Caco-2 (cell line): ENCODE measurements at regions not wholly inside any gene's neighbourhood (a gene's known extent, or its start where the extent isn't known, plus 50 kb on each side); places are given as distances from the start of the nearest gene placed in this dataset.

Experiments used
- BruUV-seq: library from RNA; stranded (reverse); fragments of 400-500 nt; replicated peaks from 2 replicates; lab custom pipeline; 2021; lab: Mats Ljungman, UMichigan
- CTCF ChIA-PET: fragments of 300-600 bp; sonication (Branson Sonifier 250); formaldehyde crosslinking; loops from one replicate; lab custom pipeline; 2022; ENCODE audit warnings: antibody characterized with exemption; lab: Charles Lee
- POLR2A ChIA-PET: fragments of 300-600 bp; sonication (Branson Sonifier 250); formaldehyde crosslinking; loops from one replicate; lab custom pipeline; 2022; ENCODE audit warnings: antibody characterized with exemption; lab: Charles Lee
- DNase-seq, 2 experiments: peaks; one replicate each; pipeline versions ENCODE4 v3.0.0 to v3.0.0-alpha.2; 2020 to 2022
- H3K27me3 ChIP-seq: replicated peaks from 2 replicates; pipeline ENCODE4 v1.6.0; 2011; ENCODE audit warnings: low read length; ENCODE audit not compliant: control insufficient read depth, insufficient read depth
- H3K36me3 ChIP-seq: 2 replicates; pipeline ENCODE4 v1.5.1; 2011; ENCODE audit warnings: low read length; ENCODE audit not compliant: control insufficient read depth, insufficient read depth
- H3K4me1 ChIP-seq: fragments of 250-450 bp; sonication (Bioruptor Pico); 2 replicates; pipeline ENCODE4 v1.5.1; 2020; ENCODE audit warnings: mild to moderate bottlenecking
- H3K4me3 ChIP-seq: 2 replicates; pipeline ENCODE4 v1.5.1; 2011; ENCODE audit warnings: low read depth, mild to moderate bottlenecking, control low read depth, low read length
- H3K9me3 ChIP-seq: fragments of 250-450 bp; sonication (Bioruptor Pico); 2 replicates; pipeline ENCODE4 v1.5.1; 2020; ENCODE audit warnings: mild to moderate bottlenecking, moderate library complexity
- H3K27ac Mint-ChIP-seq: one replicate; pipeline ENCODE4 v1.8.0; 2022; ENCODE audit warnings: mixed read lengths; ENCODE audit not compliant: unreplicated experiment
- H3K27me3 Mint-ChIP-seq: one replicate; pipeline ENCODE4 v1.8.0; 2022; ENCODE audit warnings: mixed read lengths; ENCODE audit not compliant: insufficient read depth, unreplicated experiment
- H3K36me3 Mint-ChIP-seq: one replicate; pipeline ENCODE4 v1.8.0; 2022; ENCODE audit warnings: mild to moderate bottlenecking, mixed read lengths; ENCODE audit not compliant: insufficient read depth, unreplicated experiment
- H3K4me1 Mint-ChIP-seq: one replicate; pipeline ENCODE4 v1.8.0; 2022; ENCODE audit warnings: low read depth, mixed read lengths; ENCODE audit not compliant: unreplicated experiment
- H3K4me3 Mint-ChIP-seq: one replicate; pipeline ENCODE4 v1.8.0; 2022; ENCODE audit warnings: mild to moderate bottlenecking, moderate library complexity, mixed read lengths; ENCODE audit not compliant: unreplicated experiment
- H3K9me3 Mint-ChIP-seq: one replicate; pipeline ENCODE4 v1.8.0; 2022; ENCODE audit warnings: mixed read lengths; ENCODE audit not compliant: unreplicated experiment
- CTCF ChIP-seq, 2 experiments: fragments of 200-600 bp in 1 of 2; IDR thresholded peaks; 1 replicate in 1 of 2; 2 replicates in 1 of 2; pipeline versions ENCODE4 v1.5.1 to v1.8.0; 2011 to 2022; ENCODE audit warnings: antibody characterized with exemption in 1 of 2, control low read depth in 1 of 2, inconsistent platforms in 1 of 2, low read depth in 1 of 2, low read length in 1 of 2, mild to moderate bottlenecking in 1 of 2, moderate library complexity in 1 of 2; ENCODE audit not compliant: insufficient read depth in 1 of 2, severe bottlenecking in 1 of 2, unreplicated experiment in 1 of 2
- intact Hi-C: fragments of 100-400 bp; cut with micrococcal nuclease; formaldehyde crosslinking; loops from one replicate; pipeline ENCODE4 v1.10.0; 2022; ENCODE audit not compliant: unreplicated experiment

GRCh38 chr21:35652196-35652595 is 408.1 kb downstream of the SETD4 start:
- Histone ChIP-seq H3K9me3 (no peaks in the 10 kb centered on the region), H3K4me3 (no peak overlapping the region), H3K36me3 (no peaks in the 10 kb centered on the region), H3K27me3 (no peaks in the 10 kb centered on the region; the same call in 1 of the 2 replicates), H3K4me1 (no peaks in the 10 kb centered on the region)
- CTCF ChIA-PET = no interaction called here
- TF ChIP-seq CTCF (IDR thresholded peaks at IDR 0.05; ENCODE audit: insufficient read depth in 1 of 2, low read depth in 1 of 2, low read length in 1 of 2, severe bottlenecking in 1 of 2, unreplicated experiment in 1 of 2) = no peak
- peaks cover 9% of the 10 kb centered on the region for H3K27me3 Mint-ChIP-seq
- POLR2A ChIA-PET = no interaction called here
- no peak overlapping the region for H3K27ac Mint-ChIP-seq
- no peaks in the 10 kb centered on the region for H3K36me3 Mint-ChIP-seq
- no peaks in the 10 kb centered on the region for H3K4me1 Mint-ChIP-seq
- BruUV-seq = no TSS peak
- H3K9me3 Mint-ChIP-seq = peaks cover 8% of the 10 kb centered on the region
- intact Hi-C loops = no loop called here
- H3K4me3 Mint-ChIP-seq = no peak overlapping the region
- no peak for DNase-seq

- no peak overlapping the region for H3K4me3 ChIP-seq
- BruUV-seq = no TSS peak
- H3K9me3 ChIP-seq = no peaks in the 10 kb centered on the region
- intact Hi-C loops = no loop called here
- DNase-seq = no peak
- ChIA-PET CTCF (no interaction called here), POLR2A (no interaction called here)
- Mint-ChIP-seq H3K27ac (no peak overlapping the region), H3K27me3 (peaks cover 9% of the 10 kb centered on the region), H3K4me1 (no peaks in the 10 kb centered on the region), H3K4me3 (no peak overlapping the region), H3K9me3 (peaks cover 8% of the 10 kb centered on the region), H3K36me3 (no peaks in the 10 kb centered on the region)
- no peaks in the 10 kb centered on the region; the same call in 1 of the 2 replicates for H3K27me3 ChIP-seq
- H3K4me1 ChIP-seq = no peaks in the 10 kb centered on the region
- TF ChIP-seq CTCF (IDR thresholded peaks at IDR 0.05; ENCODE audit: insufficient read depth in 1 of 2, low read depth in 1 of 2, low read length in 1 of 2, severe bottlenecking in 1 of 2, unreplicated experiment in 1 of 2) = no peak
- H3K36me3 ChIP-seq = no peaks in the 10 kb centered on the region
Measured at GRCh38 chr21:35651196-35651595, 409.1 kb downstream of the SETD4 start.

- no peak for DNase-seq
- Histone ChIP-seq H3K9me3 (no peaks in the 10 kb centered on the region), H3K36me3 (no peaks in the 10 kb centered on the region), H3K4me1 (no peaks in the 10 kb centered on the region), H3K4me3 (no peak overlapping the region), H3K27me3 (no peaks in the 10 kb centered on the region; the same call in 1 of the 2 replicates)
- peaks cover 8% of the 10 kb centered on the region for H3K9me3 Mint-ChIP-seq
- H3K27me3 Mint-ChIP-seq = peaks cover 11% of the 10 kb centered on the region
- H3K4me1 Mint-ChIP-seq = no peaks in the 10 kb centered on the region
- POLR2A ChIA-PET = no interaction called here
- no peak for TF ChIP-seq CTCF (IDR thresholded peaks at IDR 0.05; ENCODE audit: insufficient read depth in 1 of 2, low read depth in 1 of 2, low read length in 1 of 2, severe bottlenecking in 1 of 2, unreplicated experiment in 1 of 2)
- intact Hi-C loops = no loop called here
- H3K4me3 Mint-ChIP-seq = no peak overlapping the region
- CTCF ChIA-PET = no interaction called here
- no peaks in the 10 kb centered on the region for H3K36me3 Mint-ChIP-seq
- no TSS peak for BruUV-seq
- no peak overlapping the region for H3K27ac Mint-ChIP-seq
Measured at GRCh38 chr21:35649186-35649585, 411.1 kb downstream of the SETD4 start.
